ENCODE measurements at regions not wholly inside any gene's neighbourhood (a gene's known extent, or its start where the extent isn't known, plus 50 kb on each side); places are given as distances from the start of the nearest gene placed in this dataset.
"Not testable (repeated sequence)": the region's sequence is repeated elsewhere in the genome, so short reads cannot be mapped to it uniquely, and the experiment has no call there.

DNA sequence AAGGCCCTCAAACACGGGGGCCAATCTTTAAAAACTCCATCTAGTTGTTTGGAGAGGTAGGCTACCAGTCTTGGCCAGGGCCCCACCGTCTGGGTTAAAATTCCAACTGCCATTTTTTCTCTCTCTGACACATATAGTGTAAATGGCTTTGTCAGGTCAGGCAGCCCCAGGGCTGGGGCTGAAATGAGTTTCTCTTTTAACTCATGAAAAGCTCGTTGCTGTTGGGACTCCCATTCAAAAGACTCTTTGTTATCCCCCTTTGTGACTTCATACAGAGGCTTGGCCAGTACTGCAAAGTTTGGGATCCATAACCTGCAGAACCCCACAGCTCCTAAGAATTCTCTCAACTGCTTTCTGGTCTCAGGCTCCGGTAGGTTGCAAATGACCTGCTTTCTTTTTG, 99.4 kb upstream of the SLC1A4 start:
- 87% methylated on average over 4 of the region's 4 CpGs for WGBS
- Histone ChIP-seq H3K36me3 (ENCODE audit: control insufficient read depth in 4 of 4, insufficient read depth in 3 of 4, low read depth in 1 of 4, low read length in 3 of 4) (no peaks in the 10 kb centered on the region), H3K27me3 (ENCODE audit: control insufficient read depth in 4 of 4, insufficient read depth in 4 of 4, low read length in 3 of 4) (no peaks in the 10 kb centered on the region), H3K9ac (ENCODE audit: low read depth in 1 of 2, low read length in 2 of 2) (no peak overlapping the region), H3K4me3 (ENCODE audit: low read depth in 1 of 3, low read length in 3 of 3) (no peak overlapping the region), H3K4me1 (ENCODE audit: control insufficient read depth in 4 of 4, insufficient read depth in 4 of 4, low read length in 3 of 4) (no peaks in the 10 kb centered on the region), H3K27ac (ENCODE audit: low read depth in 1 of 2, low read length in 2 of 2) (no peak overlapping the region), H3K9me3 (ENCODE audit: control insufficient read depth in 4 of 4, low read length in 3 of 4) (no peaks in the 10 kb centered on the region)
- TF ChIP-seq JUND (IDR thresholded peaks at IDR 0.05): no peak
- TF ChIP-seq YY1 (IDR thresholded peaks at IDR 0.05): no peak
- TF ChIP-seq, protein P1, sequence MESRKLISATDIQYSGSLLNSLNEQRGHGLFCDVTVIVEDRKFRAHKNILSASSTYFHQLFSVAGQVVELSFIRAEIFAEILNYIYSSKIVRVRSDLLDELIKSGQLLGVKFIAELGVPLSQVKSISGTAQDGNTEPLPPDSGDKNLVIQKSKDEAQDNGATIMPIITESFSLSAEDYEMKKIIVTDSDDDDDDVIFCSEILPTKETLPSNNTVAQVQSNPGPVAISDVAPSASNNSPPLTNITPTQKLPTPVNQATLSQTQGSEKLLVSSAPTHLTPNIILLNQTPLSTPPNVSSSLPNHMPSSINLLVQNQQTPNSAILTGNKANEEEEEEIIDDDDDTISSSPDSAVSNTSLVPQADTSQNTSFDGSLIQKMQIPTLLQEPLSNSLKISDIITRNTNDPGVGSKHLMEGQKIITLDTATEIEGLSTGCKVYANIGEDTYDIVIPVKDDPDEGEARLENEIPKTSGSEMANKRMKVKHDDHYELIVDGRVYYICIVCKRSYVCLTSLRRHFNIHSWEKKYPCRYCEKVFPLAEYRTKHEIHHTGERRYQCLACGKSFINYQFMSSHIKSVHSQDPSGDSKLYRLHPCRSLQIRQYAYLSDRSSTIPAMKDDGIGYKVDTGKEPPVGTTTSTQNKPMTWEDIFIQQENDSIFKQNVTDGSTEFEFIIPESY (IDR thresholded peaks at IDR 0.05): no peak
- no peak for DNase-seq (ENCODE audit: low spot score)

DNA sequence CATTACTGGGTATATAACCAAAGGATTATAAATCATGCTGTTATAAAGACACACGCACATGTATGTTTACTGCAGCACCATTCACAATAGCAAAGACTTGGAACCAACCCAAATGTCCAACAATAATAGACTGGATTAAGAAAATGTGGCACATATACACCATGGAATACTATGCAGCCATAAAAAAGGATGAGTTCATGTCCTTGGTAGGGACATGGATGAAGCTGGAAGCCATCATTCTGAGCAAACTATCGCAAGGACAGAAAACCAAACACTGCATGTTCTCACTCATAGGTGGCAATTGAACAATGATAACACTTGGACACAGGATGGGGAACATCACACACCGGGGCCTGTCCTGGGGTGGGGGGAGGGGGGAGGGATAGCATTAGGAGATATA, 92.6 kb upstream of the SLC1A4 start:
- H3K4me1 ChIP-seq (ENCODE audit: control insufficient read depth in 4 of 4, insufficient read depth in 4 of 4, low read length in 3 of 4); DNase-seq (ENCODE audit: low spot score); H3K4me3 ChIP-seq (ENCODE audit: low read depth in 1 of 3, low read length in 3 of 3); H3K9ac ChIP-seq (ENCODE audit: low read depth in 1 of 2, low read length in 2 of 2); H3K27me3 ChIP-seq (ENCODE audit: control insufficient read depth in 4 of 4, insufficient read depth in 4 of 4, low read length in 3 of 4); H3K9me3 ChIP-seq (ENCODE audit: control insufficient read depth in 4 of 4, low read length in 3 of 4); H3K27ac ChIP-seq (ENCODE audit: low read depth in 1 of 2, low read length in 2 of 2); H3K36me3 ChIP-seq (ENCODE audit: control insufficient read depth in 4 of 4, insufficient read depth in 3 of 4, low read depth in 1 of 4, low read length in 3 of 4): not testable (repeated sequence)
- WGBS: 91% methylated on average over 3 of the region's 3 CpGs

DNA sequence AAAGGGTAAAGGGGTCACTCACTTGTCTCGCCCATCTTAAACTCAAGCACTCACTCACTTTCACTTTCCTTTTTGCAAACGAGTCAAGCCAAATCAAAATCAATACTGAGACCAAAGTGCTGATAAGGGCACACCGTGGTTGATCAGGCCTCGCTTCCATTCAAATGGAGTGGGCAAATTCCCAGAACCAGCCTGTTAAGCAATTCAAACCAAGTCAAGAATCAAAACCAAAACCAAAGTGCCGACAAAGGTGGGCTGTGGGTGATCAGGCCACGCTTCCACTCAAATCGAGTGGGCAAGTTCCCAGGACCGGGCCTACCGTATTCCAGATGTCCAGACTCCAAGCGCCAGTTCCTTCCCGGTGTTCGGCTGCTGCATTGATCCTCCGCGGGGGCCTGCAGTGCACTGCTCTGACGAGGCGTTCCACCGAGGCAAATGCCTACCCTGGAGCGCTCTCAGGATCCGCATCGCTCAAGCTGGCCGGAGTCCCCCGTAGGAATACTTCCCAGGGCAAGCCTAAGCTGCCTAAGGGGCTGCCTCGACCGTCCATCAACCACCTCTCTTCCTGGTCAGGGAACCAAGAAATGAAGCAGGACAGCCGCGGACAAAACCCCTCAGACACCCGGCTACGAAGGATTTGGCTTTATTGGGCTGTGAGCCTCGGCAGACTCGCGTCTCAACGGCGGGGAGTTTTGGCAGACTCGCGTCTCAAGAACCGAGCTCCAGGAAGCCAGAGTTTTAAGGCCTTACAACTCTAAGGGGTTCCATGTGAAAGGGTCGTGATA, 89.9 kb upstream of the SLC1A4 start:
- Histone ChIP-seq H3K36me3 (ENCODE audit: control insufficient read depth in 4 of 4, insufficient read depth in 3 of 4, low read depth in 1 of 4, low read length in 3 of 4) (no peaks in the 10 kb centered on the region), H3K27me3 (ENCODE audit: control insufficient read depth in 4 of 4, insufficient read depth in 4 of 4, low read length in 3 of 4) (no peaks in the 10 kb centered on the region), H3K9me3 (ENCODE audit: control insufficient read depth in 4 of 4, low read length in 3 of 4) (no peaks in the 10 kb centered on the region), H3K4me3 (ENCODE audit: low read depth in 1 of 3, low read length in 3 of 3) (peak overlapping the region; percentile 32 to 50 (median 38)), H3K27ac (ENCODE audit: low read depth in 1 of 2, low read length in 2 of 2) (peak overlapping the region; percentile 67 to 88), H3K9ac (ENCODE audit: low read depth in 1 of 2, low read length in 2 of 2) (peak overlapping the region; percentile 31 to 40), H3K4me1 (ENCODE audit: control insufficient read depth in 4 of 4, insufficient read depth in 4 of 4, low read length in 3 of 4) (peaks cover 0 to 9% (median 5%) of the 10 kb centered on the region in 4 donors)
- TF ChIP-seq, protein P2, sequence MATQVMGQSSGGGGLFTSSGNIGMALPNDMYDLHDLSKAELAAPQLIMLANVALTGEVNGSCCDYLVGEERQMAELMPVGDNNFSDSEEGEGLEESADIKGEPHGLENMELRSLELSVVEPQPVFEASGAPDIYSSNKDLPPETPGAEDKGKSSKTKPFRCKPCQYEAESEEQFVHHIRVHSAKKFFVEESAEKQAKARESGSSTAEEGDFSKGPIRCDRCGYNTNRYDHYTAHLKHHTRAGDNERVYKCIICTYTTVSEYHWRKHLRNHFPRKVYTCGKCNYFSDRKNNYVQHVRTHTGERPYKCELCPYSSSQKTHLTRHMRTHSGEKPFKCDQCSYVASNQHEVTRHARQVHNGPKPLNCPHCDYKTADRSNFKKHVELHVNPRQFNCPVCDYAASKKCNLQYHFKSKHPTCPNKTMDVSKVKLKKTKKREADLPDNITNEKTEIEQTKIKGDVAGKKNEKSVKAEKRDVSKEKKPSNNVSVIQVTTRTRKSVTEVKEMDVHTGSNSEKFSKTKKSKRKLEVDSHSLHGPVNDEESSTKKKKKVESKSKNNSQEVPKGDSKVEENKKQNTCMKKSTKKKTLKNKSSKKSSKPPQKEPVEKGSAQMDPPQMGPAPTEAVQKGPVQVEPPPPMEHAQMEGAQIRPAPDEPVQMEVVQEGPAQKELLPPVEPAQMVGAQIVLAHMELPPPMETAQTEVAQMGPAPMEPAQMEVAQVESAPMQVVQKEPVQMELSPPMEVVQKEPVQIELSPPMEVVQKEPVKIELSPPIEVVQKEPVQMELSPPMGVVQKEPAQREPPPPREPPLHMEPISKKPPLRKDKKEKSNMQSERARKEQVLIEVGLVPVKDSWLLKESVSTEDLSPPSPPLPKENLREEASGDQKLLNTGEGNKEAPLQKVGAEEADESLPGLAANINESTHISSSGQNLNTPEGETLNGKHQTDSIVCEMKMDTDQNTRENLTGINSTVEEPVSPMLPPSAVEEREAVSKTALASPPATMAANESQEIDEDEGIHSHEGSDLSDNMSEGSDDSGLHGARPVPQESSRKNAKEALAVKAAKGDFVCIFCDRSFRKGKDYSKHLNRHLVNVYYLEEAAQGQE (IDR thresholded peaks at IDR 0.05): peak; percentile 24
- TF ChIP-seq HNF4A (conservative IDR thresholded peaks at IDR 0.05): peak; percentile 77 to 79
- TF ChIP-seq, protein P1 (IDR thresholded peaks at IDR 0.05): peak; percentile 40
- peak; percentile 69 for TF ChIP-seq SP1 (IDR thresholded peaks at IDR 0.05)
- TF ChIP-seq RXRA (IDR thresholded peaks at IDR 0.05): peak; percentile 61 to 62
- TF ChIP-seq HNF4G (IDR thresholded peaks at IDR 0.05): peak; percentile 57
- no peak for TF ChIP-seq FOXA2 (IDR thresholded peaks at IDR 0.05)
- TF ChIP-seq GABPA (IDR thresholded peaks at IDR 0.05 in 1 of 2, conservative IDR thresholded peaks at IDR 0.05 in 1 of 2): no peak
- peak; percentile 76 for TF ChIP-seq YY1 (IDR thresholded peaks at IDR 0.05)
- TF ChIP-seq, protein P3, sequence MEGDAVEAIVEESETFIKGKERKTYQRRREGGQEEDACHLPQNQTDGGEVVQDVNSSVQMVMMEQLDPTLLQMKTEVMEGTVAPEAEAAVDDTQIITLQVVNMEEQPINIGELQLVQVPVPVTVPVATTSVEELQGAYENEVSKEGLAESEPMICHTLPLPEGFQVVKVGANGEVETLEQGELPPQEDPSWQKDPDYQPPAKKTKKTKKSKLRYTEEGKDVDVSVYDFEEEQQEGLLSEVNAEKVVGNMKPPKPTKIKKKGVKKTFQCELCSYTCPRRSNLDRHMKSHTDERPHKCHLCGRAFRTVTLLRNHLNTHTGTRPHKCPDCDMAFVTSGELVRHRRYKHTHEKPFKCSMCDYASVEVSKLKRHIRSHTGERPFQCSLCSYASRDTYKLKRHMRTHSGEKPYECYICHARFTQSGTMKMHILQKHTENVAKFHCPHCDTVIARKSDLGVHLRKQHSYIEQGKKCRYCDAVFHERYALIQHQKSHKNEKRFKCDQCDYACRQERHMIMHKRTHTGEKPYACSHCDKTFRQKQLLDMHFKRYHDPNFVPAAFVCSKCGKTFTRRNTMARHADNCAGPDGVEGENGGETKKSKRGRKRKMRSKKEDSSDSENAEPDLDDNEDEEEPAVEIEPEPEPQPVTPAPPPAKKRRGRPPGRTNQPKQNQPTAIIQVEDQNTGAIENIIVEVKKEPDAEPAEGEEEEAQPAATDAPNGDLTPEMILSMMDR (IDR thresholded peaks at IDR 0.05; ENCODE audit: low read depth, low read length, missing input control): no peak
- peak in 1 of 2 donors; percentile 18 for TF ChIP-seq EGR1 (IDR thresholded peaks at IDR 0.05; ENCODE audit: low read depth in 2 of 2)
- no peak for TF ChIP-seq NR2F2 (IDR thresholded peaks at IDR 0.05)
- TF ChIP-seq, protein P4, sequence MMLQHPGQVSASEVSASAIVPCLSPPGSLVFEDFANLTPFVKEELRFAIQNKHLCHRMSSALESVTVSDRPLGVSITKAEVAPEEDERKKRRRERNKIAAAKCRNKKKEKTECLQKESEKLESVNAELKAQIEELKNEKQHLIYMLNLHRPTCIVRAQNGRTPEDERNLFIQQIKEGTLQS (IDR thresholded peaks at IDR 0.05): no peak
- no peak for TF ChIP-seq JUND (IDR thresholded peaks at IDR 0.05)
- no peak for TF ChIP-seq TAF1 (conservative IDR thresholded peaks at IDR 0.05)
- TF ChIP-seq RAD21 (IDR thresholded peaks at IDR 0.05): peak in 1 of 2 donors; percentile 6
- TF ChIP-seq FOXA1 (IDR thresholded peaks at IDR 0.05): no peak
- TF ChIP-seq, protein P5, sequence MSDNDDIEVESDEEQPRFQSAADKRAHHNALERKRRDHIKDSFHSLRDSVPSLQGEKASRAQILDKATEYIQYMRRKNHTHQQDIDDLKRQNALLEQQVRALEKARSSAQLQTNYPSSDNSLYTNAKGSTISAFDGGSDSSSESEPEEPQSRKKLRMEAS (IDR thresholded peaks at IDR 0.05): peak; percentile 60
- 60% methylated on average over 37 of the region's 37 CpGs for WGBS
- no peak for DNase-seq (ENCODE audit: low spot score)

All from liver (tissue), 8 donors.